Heart right ventricle (tissue), 16 donors: ENCODE measurements at regions not wholly inside any gene's neighbourhood (a gene's known extent, or its start where the extent isn't known, plus 50 kb on each side); places are given as distances from the start of the nearest gene placed in this dataset.

Experiments used
- ATAC-seq, 8 donors: fragments of 200-7000 bp; cut with Tn5 transposase; one replicate each; pipeline ENCODE4 v1.9.1; 2020; ENCODE audit warnings: mild to moderate bottlenecking in 8 of 8, moderate library complexity in 8 of 8, moderate number of reproducible peaks in 1 of 8
- DNase-seq, 2 donors: peaks; one replicate each; pipeline ENCODE4 v3.0.0-alpha.2; 2020
- H3K27ac ChIP-seq, 10 donors: fragments of 200-600 bp; sonication (generic) in 2 of 10; one replicate each; pipeline versions ENCODE4 v1.5.0 to v1.8.0; 2020 to 2022; ENCODE audit warnings: mild to moderate bottlenecking in 3 of 10
- H3K27me3 ChIP-seq, 7 donors: fragments of 200-600 bp; one replicate each; pipeline ENCODE4 v1.8.0; 2021 to 2022; ENCODE audit warnings: mild to moderate bottlenecking in 2 of 7
- H3K36me3 ChIP-seq, 9 donors: fragments of 200-600 bp; sonication (generic) in 1 of 9; one replicate each; pipeline versions ENCODE4 v1.5.0 to v1.8.0; 2020 to 2022; ENCODE audit warnings: mild to moderate bottlenecking in 2 of 9
- H3K4me1 ChIP-seq, 9 donors: fragments of 200-600 bp; sonication (generic) in 1 of 9; one replicate each; pipeline versions ENCODE4 v1.5.0 to v1.8.0; 2020 to 2022; ENCODE audit warnings: mild to moderate bottlenecking in 4 of 9
- H3K4me3 ChIP-seq, 10 donors: fragments of 200-600 bp; sonication (generic) in 2 of 10; one replicate each; pipeline versions ENCODE4 v1.5.0 to v1.8.0; 2020 to 2022; ENCODE audit warnings: mild to moderate bottlenecking in 7 of 10, moderate library complexity in 2 of 10
- H3K9me3 ChIP-seq, 11 donors: fragments of 200-600 bp in 10 of 11; sonication (generic) in 2 of 11; one replicate each; pipeline versions ENCODE4 v1.5.0 to v1.8.0; 2013 to 2022; ENCODE audit warnings: mild to moderate bottlenecking in 2 of 11, control low read depth in 1 of 11, moderate library complexity in 1 of 11
- CTCF ChIP-seq, 9 donors: fragments of 200-600 bp; sonication (generic) in 2 of 9; IDR thresholded peaks; one replicate each; pipeline versions ENCODE4 v1.5.0 to v1.8.0; 2021 to 2022; ENCODE audit warnings: antibody characterized with exemption in 9 of 9, mild to moderate bottlenecking in 5 of 9, moderate library complexity in 1 of 9
- WGBS, 2 donors: extraction: QIAGEN DNeasy Blood & Tissue Kit; methylation state at CpG; one replicate each; pipeline ENCODE4 v1.1.7; 2013; ENCODE audit warnings: inconsistent platforms in 1 of 2; 5-methylcytosine and 5-hydroxymethylcytosine counted together
- intact Hi-C, 10 donors: fragments of 100-400 bp; cut with DNase I; formaldehyde crosslinking; loops; one replicate each; pipeline versions ENCODE4 v1.11.1 to v1.14.2; 2022
- donor health status: Arrhythmogenic right ventricular cardiomyopathy.
- donor health status: ischemic (EF 13 %, LVEDD 7.1; RV severe dilation, severe dysfunction).
- donor health status: healthy with polysubstance abuse.
- donor health status: DM: no; HTN: yes; CAD: no.
- donor health status: DM: no; HTN: no; CAD: no.
- donor health status: ischemic (EF 25% LVEDD 6.9; RV normal size, moderate dysfunction).
- donor health status: ischemic (EF 25% LVEDD 5.7; RV mildly dilated, moderate dysfunction).
- donor health status: healthy.
- donor health status: DM: yes; HTN: yes; CAD: no.
- donor health status: Ischemic cardiomyopathy.
- donor health status: ischemic (EF 35%, LVEDD 5.7; RV mildly dilated, moderate dysfunction).
- donor health status: nonischemic (EF 11% LVEDD 7.7; RV severe dilation, severe dysfunction).
- donor health status: DM: yes; HTN: yes; CAD: no.
- donor health status: PGD.
- donor health status: ischemic (EF 29% LVEDD 5.4; RV normal size, mild dysfunction).
- donor health status: nonischemic (EF 23%, LVEDD 6.1; RV moderate dilation, normal function).

- WGBS, 2 donors = 73 to 79% methylated on average over 5 of the region's 5 CpGs
- Histone ChIP-seq H3K36me3 (no peaks in the 10 kb centered on the region), H3K4me1 (peaks cover 0 to 21% (median 0%) of the 10 kb centered on the region in 9 donors), H3K27ac (no peak overlapping the region), H3K27me3 (no peaks in the 10 kb centered on the region), H3K4me3 (no peak overlapping the region), H3K9me3 (no peaks in the 10 kb centered on the region)
- TF ChIP-seq CTCF (IDR thresholded peaks at IDR 0.05) = no peak
- ATAC-seq (no peak), DNase-seq (no peak)
- intact Hi-C loops = no loop called here
Measured at GRCh38 chr2:184031402-184032147, 566.8 kb upstream of the ZNF804A start.

- intact Hi-C loops = no loop called here
- Histone ChIP-seq H3K9me3 (no peaks in the 10 kb centered on the region), H3K27me3 (no peaks in the 10 kb centered on the region), H3K4me3 (no peak overlapping the region), H3K4me1 (peaks cover 0 to 21% (median 0%) of the 10 kb centered on the region in 9 donors), H3K36me3 (no peaks in the 10 kb centered on the region), H3K27ac (no peak overlapping the region)
- WGBS, 2 donors = 19 to 32% methylated on average over 4 of the region's 4 CpGs
- no peak for ATAC-seq
- no peak for TF ChIP-seq CTCF (IDR thresholded peaks at IDR 0.05)
- DNase-seq = no peak
Measured at GRCh38 chr2:184032983-184033382, 565.3 kb upstream of the ZNF804A start.

GRCh38 chr2:184037273-184037672 is 561.1 kb upstream of the ZNF804A start:
- H3K27me3 ChIP-seq = no peaks in the 10 kb centered on the region
- H3K4me3 ChIP-seq = no peak overlapping the region
- DNase-seq (no peak), ATAC-seq (no peak)
- H3K9me3 ChIP-seq = no peaks in the 10 kb centered on the region
- H3K4me1 ChIP-seq = peaks cover 0 to 17% (median 0%) of the 10 kb centered on the region in 9 donors
- H3K36me3 ChIP-seq = no peaks in the 10 kb centered on the region
- WGBS, 2 donors = 47 to 49% methylated on average over 3 of the region's 3 CpGs
- intact Hi-C loops = no loop called here
- TF ChIP-seq CTCF (IDR thresholded peaks at IDR 0.05) = no peak
- H3K27ac ChIP-seq = no peak overlapping the region

- Histone ChIP-seq H3K27me3 (no peaks in the 10 kb centered on the region), H3K4me3 (no peak overlapping the region), H3K4me1 (peaks cover 0 to 3% (median 0%) of the 10 kb centered on the region in 9 donors), H3K9me3 (no peaks in the 10 kb centered on the region), H3K27ac (no peak overlapping the region), H3K36me3 (no peaks in the 10 kb centered on the region)
- no peak for ATAC-seq
- no peak for DNase-seq
- no peak for TF ChIP-seq CTCF (IDR thresholded peaks at IDR 0.05)
- WGBS, 2 donors = 85 to 87% methylated on average over 3 of the region's 3 CpGs
- intact Hi-C loops = no loop called here
Measured at GRCh38 chr2:184039493-184039892, 558.8 kb upstream of the ZNF804A start.
